Endothelial cell of umbilical vein (primary cell): ENCODE measurements at regions not wholly inside any gene's neighbourhood (a gene's known extent, or its start where the extent isn't known, plus 50 kb on each side); places are given as distances from the start of the nearest gene placed in this dataset.

Experiments used
- BruUV-seq: library from RNA; stranded (reverse); fragments of 400-500 nt; replicated peaks from 2 replicates; lab custom pipeline; 2021; lab: Mats Ljungman, UMichigan
- CTCF ChIA-PET: fragments of 300-600, 350-600 bp; sonication (Branson Sonifier 250); formaldehyde crosslinking; loops from one replicate; lab custom pipeline; 2021; ENCODE audit warnings: antibody characterized with exemption, inconsistent platforms; lab: Charles Lee
- POLR2A ChIA-PET: fragments of 300-600, 350-600 bp; sonication (Branson Sonifier 250); formaldehyde crosslinking; loops from one replicate; lab custom pipeline; 2021; ENCODE audit warnings: antibody characterized with exemption, inconsistent platforms; lab: Charles Lee
- DNase-seq: peaks from one replicate; pipeline ENCODE4 v3.0.0-alpha.2; 2011; ENCODE audit warnings: low read depth, low spot score
- FAIRE-seq: peaks from 2 replicates; lab custom pipeline; 2011; peaks lifted over from hg19 to GRCh38; lab: Jason Lieb, UNC
- H2AFZ ChIP-seq: 2 replicates; pipeline ENCODE4 v1.6.0; 2012; ENCODE audit warnings: low read depth, low read length, control low read depth, inconsistent platforms
- H3K27ac ChIP-seq: 2 replicates; pipeline ENCODE4 v1.5.1; 2011; ENCODE audit warnings: low read depth, mild to moderate bottlenecking, control low read depth, low read length, moderate library complexity; ENCODE audit not compliant: insufficient read depth
- H3K27me3 ChIP-seq, 2 experiments: 2 replicates each; pipeline versions ENCODE4 v1.6.0 to v1.6.1; 2011; ENCODE audit warnings: low read length in 2 of 2, mixed read lengths in 1 of 2; ENCODE audit not compliant: control insufficient read depth in 2 of 2, insufficient read depth in 2 of 2
- H3K36me3 ChIP-seq, 2 experiments: 2 replicates in 1 of 2; 3 replicates in 1 of 2; pipeline ENCODE4 v1.5.1; 2011; ENCODE audit warnings: low read length in 2 of 2, mild to moderate bottlenecking in 1 of 2, moderate library complexity in 1 of 2; ENCODE audit not compliant: control insufficient read depth in 2 of 2, insufficient read depth in 2 of 2; ENCODE audit errors: extremely low read depth in 1 of 2
- H3K4me1 ChIP-seq: 3 replicates; pipeline ENCODE4 v1.5.1; 2011; ENCODE audit warnings: mild to moderate bottlenecking, low read length; ENCODE audit not compliant: control insufficient read depth, insufficient read depth; ENCODE audit errors: extremely low read depth
- H3K4me2 ChIP-seq: 2 replicates; pipeline ENCODE4 v1.6.1; 2011; ENCODE audit warnings: low read length, control low read depth, mixed read lengths; ENCODE audit not compliant: insufficient read depth
- H3K4me3 ChIP-seq, 3 experiments: fragments of 200-600 bp in 1 of 3; sonication (generic), shearing (Covaris generic) in 1 of 3; replicated peaks in 1 of 3; 2 replicates each; pipeline ENCODE4 v1.5.1; 2011 to 2016; ENCODE audit warnings: control low read depth in 3 of 3, low read length in 3 of 3, mild to moderate bottlenecking in 2 of 3, inconsistent platforms in 1 of 3, low read depth in 1 of 3, moderate library complexity in 1 of 3; ENCODE audit not compliant: insufficient read depth in 1 of 3
- H3K79me2 ChIP-seq: 2 replicates; pipeline ENCODE4 v1.6.0; 2012; ENCODE audit warnings: low read length, inconsistent platforms; ENCODE audit not compliant: control insufficient read depth, insufficient read depth
- H3K9ac ChIP-seq: replicated peaks from 2 replicates; pipeline ENCODE3; 2011; ENCODE audit warnings: low read length, control low read depth; ENCODE audit not compliant: insufficient read depth; ENCODE audit errors: extremely low read depth
- H3K9me1 ChIP-seq: replicated peaks from 3 replicates; pipeline ENCODE4 v1.6.0; 2011; ENCODE audit warnings: mild to moderate bottlenecking, low read length; ENCODE audit not compliant: control insufficient read depth, insufficient read depth; ENCODE audit errors: extremely low read depth
- H3K9me3 ChIP-seq: replicated peaks from 2 replicates; pipeline ENCODE4 v1.5.1; 2012; ENCODE audit warnings: low read length, inconsistent platforms; ENCODE audit not compliant: control insufficient read depth, insufficient read depth
- H4K20me1 ChIP-seq: replicated peaks from 2 replicates; pipeline ENCODE3; 2011; ENCODE audit warnings: mild to moderate bottlenecking, low read length; ENCODE audit not compliant: control insufficient read depth, insufficient read depth; ENCODE audit errors: extremely low read depth
- CTCF ChIP-seq, 2 donors: IDR thresholded peaks; 1 replicate in 1 of 2; 2 replicates in 1 of 2; pipeline ENCODE4 v1.5.1; 2011; ENCODE audit warnings: low read length in 2 of 2, mild to moderate bottlenecking in 2 of 2, moderate library complexity in 2 of 2, control low read depth in 1 of 2, inconsistent platforms in 1 of 2, low read depth in 1 of 2; ENCODE audit not compliant: insufficient read depth in 1 of 2; ENCODE audit errors: extremely low read depth in 1 of 2
- EZH2 ChIP-seq: IDR thresholded peaks from 2 replicates; pipeline ENCODE4 v1.6.1; 2012; ENCODE audit warnings: borderline replicate concordance, low read depth, mild to moderate bottlenecking, moderate library complexity, low read length, inconsistent platforms; ENCODE audit not compliant: severe bottlenecking
- GATA2 ChIP-seq: IDR thresholded peaks from 2 replicates; pipeline ENCODE4 v1.7.0; 2011; ENCODE audit warnings: low read depth, mild to moderate bottlenecking, moderate library complexity, mixed read lengths, low read length; ENCODE audit not compliant: insufficient read length, insufficient read depth
- JUN ChIP-seq: IDR thresholded peaks from 2 replicates; pipeline ENCODE4 v1.6.1; 2011; ENCODE audit warnings: borderline replicate concordance, low read depth; ENCODE audit not compliant: insufficient read length, insufficient read depth
- MAX ChIP-seq: IDR thresholded peaks from 2 replicates; pipeline ENCODE4 v1.6.1; 2011; ENCODE audit not compliant: insufficient read depth, insufficient read length
- MYC ChIP-seq: IDR thresholded peaks from one replicate; pipeline ENCODE4 v1.6.1; 2011; ENCODE audit warnings: mild to moderate bottlenecking, low read depth, low read length
- POLR2AphosphoS5 ChIP-seq: IDR thresholded peaks from 2 replicates; pipeline ENCODE4 v1.6.1; 2012; ENCODE audit warnings: low read depth, mild to moderate bottlenecking, control low read depth, low read length, moderate library complexity; ENCODE audit not compliant: insufficient read depth
- dilution Hi-C: fragments of 300-500 bp; cut with MboI; formaldehyde crosslinking; loops from one replicate; pipeline ENCODE4 v1.15.0; 2019; ENCODE audit warnings: low sequenced_read_pairs; ENCODE audit not compliant: extremely low pct_ligation_motif_present
- intact Hi-C: fragments of 100-400 bp; cut with micrococcal nuclease; formaldehyde crosslinking; loops from one replicate; pipeline ENCODE4 v1.10.0; 2022

- CTCF ChIA-PET: no interaction called here
- Histone ChIP-seq H3K27ac (no peak overlapping the region), H3K9ac (no peak overlapping the region), H3K4me2 (no peak overlapping the region), H2AFZ (no peak overlapping the region), H3K79me2 (no peaks in the 10 kb centered on the region), H4K20me1 (no peaks in the 10 kb centered on the region), H3K4me1 (no peaks in the 10 kb centered on the region), H3K36me3 (no peaks in the 10 kb centered on the region), H3K4me3 (no peak overlapping the region), H3K9me1 (no peaks in the 10 kb centered on the region), H3K27me3 (no peaks in the 10 kb centered on the region), H3K9me3 (no peaks in the 10 kb centered on the region)
- dilution Hi-C loops: no loop called here
- FAIRE-seq (no peak), DNase-seq (no peak)
- BruUV-seq: no TSS peak
- POLR2A ChIA-PET: no interaction called here
- TF ChIP-seq CTCF (IDR thresholded peaks at IDR 0.05; ENCODE audit: extremely low read depth in 1 of 2, insufficient read depth in 1 of 2, low read depth in 1 of 2, low read length in 2 of 2): no peak
- TF ChIP-seq GATA2: no peak
- no peak for TF ChIP-seq MAX
- TF ChIP-seq JUN: no peak
- TF ChIP-seq EZH2: no peak
- no peak for TF ChIP-seq POLR2AphosphoS5
- intact Hi-C loops: no loop called here
These were observed 195.1 kb downstream of the ZPLD1 start for GRCh38 chr3:102629943-102630342.

- FAIRE-seq (no peak), DNase-seq (no peak)
- H3K4me1 ChIP-seq: no peaks in the 10 kb centered on the region
- H2AFZ ChIP-seq: no peak overlapping the region
- ChIA-PET POLR2A (no interaction called here), CTCF (no interaction called here)
- BruUV-seq: no TSS peak
- no peaks in the 10 kb centered on the region for H4K20me1 ChIP-seq
- H3K27ac ChIP-seq: no peak overlapping the region
- H3K36me3 ChIP-seq: no peaks in the 10 kb centered on the region
- no peak for TF ChIP-seq MAX
- no peak for TF ChIP-seq MYC
- no peak for TF ChIP-seq POLR2AphosphoS5
- intact Hi-C loops (no loop called here), dilution Hi-C loops (no loop called here)
- H3K4me2 ChIP-seq: no peak overlapping the region
- no peak overlapping the region for H3K4me3 ChIP-seq
- H3K27me3 ChIP-seq: no peaks in the 10 kb centered on the region
- H3K9ac ChIP-seq: no peak overlapping the region
- no peaks in the 10 kb centered on the region for H3K9me1 ChIP-seq
- H3K79me2 ChIP-seq: no peaks in the 10 kb centered on the region
- H3K9me3 ChIP-seq: no peaks in the 10 kb centered on the region
These were observed 195.7 kb downstream of the ZPLD1 start for GRCh38 chr3:102630531-102630930.
